ENCODE measurements at regions not wholly inside any gene's neighbourhood (a gene's known extent, or its start where the extent isn't known, plus 50 kb on each side); places are given as distances from the start of the nearest gene placed in this dataset.

GRCh38 chr10:10295537-10295936 lies 722.1 kb upstream of the CELF2 start:
- intact Hi-C loops (cut with micrococcal nuclease): no loop called here
- Mint-ChIP-seq H3K36me3 (ENCODE audit: low read depth) (no peaks in the 10 kb centered on the region), H3K9me3 (no peaks in the 10 kb centered on the region), H3K27ac (no peak overlapping the region), H3K4me3 (no peak overlapping the region), H3K27me3 (no peaks in the 10 kb centered on the region), H3K4me1 (ENCODE audit: low read depth) (no peaks in the 10 kb centered on the region)
- TF ChIP-seq CTCF (IDR thresholded peaks at IDR 0.05): no peak
- CTCF ChIA-PET: no interaction called here
- ATAC-seq (no peak), DNase-seq (no peak)
- POLR2A ChIA-PET: no interaction called here

- H3K27ac Mint-ChIP-seq: no peak overlapping the region
- no peaks in the 10 kb centered on the region for H3K9me3 Mint-ChIP-seq
These were observed 715.0 kb upstream of the CELF2 start for GRCh38 chr10:10302689-10303088.

DNA sequence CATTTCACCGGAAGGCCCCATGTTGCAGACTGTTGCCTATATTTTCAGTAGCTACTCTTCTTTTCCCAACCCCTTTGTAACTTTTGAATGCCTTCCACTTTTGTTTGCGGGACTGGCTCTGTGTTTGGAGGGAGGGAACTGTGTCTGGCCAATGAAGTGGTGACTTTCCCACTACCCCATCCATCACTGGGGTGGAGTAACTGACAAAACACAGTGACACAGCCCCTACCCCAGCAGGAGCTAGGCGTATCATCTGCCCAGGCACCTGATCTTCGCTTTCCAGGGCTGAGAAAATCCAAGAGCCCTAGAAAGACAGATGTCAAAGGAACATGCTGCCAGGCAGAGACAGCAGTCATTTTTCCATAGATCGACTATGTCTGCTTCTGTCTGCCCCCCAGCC lies 710.6 kb upstream of the CELF2 start:
- H3K27me3 Mint-ChIP-seq: peaks cover 2% of the 10 kb centered on the region
- ChIA-PET CTCF (no interaction called here), POLR2A (no interaction called here)
- intact Hi-C loops (cut with micrococcal nuclease): no loop called here
- ATAC-seq (no peak), DNase-seq (no peak)
- no peak for TF ChIP-seq CTCF (IDR thresholded peaks at IDR 0.05)
- no peaks in the 10 kb centered on the region for H3K36me3 Mint-ChIP-seq (ENCODE audit: low read depth)
- no peaks in the 10 kb centered on the region for H3K4me1 Mint-ChIP-seq (ENCODE audit: low read depth)
- H3K27ac Mint-ChIP-seq: no peak overlapping the region
- H3K9me3 Mint-ChIP-seq: no peaks in the 10 kb centered on the region
- no peak overlapping the region for H3K4me3 Mint-ChIP-seq

More at GRCh38 chr10:10302689-10303088, 715.0 kb upstream of the CELF2 start:
- no peak for TF ChIP-seq CTCF (IDR thresholded peaks at IDR 0.05)
- Mint-ChIP-seq H3K4me1 (ENCODE audit: low read depth) (no peaks in the 10 kb centered on the region), H3K36me3 (ENCODE audit: low read depth) (no peaks in the 10 kb centered on the region), H3K27me3 (no peaks in the 10 kb centered on the region), H3K4me3 (no peak overlapping the region)
- ChIA-PET POLR2A (no interaction called here), CTCF (no interaction called here)
- intact Hi-C loops (cut with micrococcal nuclease): no loop called here
- ATAC-seq (no peak), DNase-seq (no peak)

GRCh38 chr10:10307551-10307950 lies 710.1 kb upstream of the CELF2 start:
- ChIA-PET CTCF (no interaction called here), POLR2A (no interaction called here)
- no peaks in the 10 kb centered on the region for H3K4me1 Mint-ChIP-seq (ENCODE audit: low read depth)
- DNase-seq (no peak), ATAC-seq (no peak)
- no peak for TF ChIP-seq CTCF (IDR thresholded peaks at IDR 0.05)
- no peak overlapping the region for H3K27ac Mint-ChIP-seq
- no peak overlapping the region for H3K4me3 Mint-ChIP-seq
- intact Hi-C loops (cut with micrococcal nuclease): no loop called here
- no peaks in the 10 kb centered on the region for H3K36me3 Mint-ChIP-seq (ENCODE audit: low read depth)
- H3K9me3 Mint-ChIP-seq: no peaks in the 10 kb centered on the region
- peaks cover 2% of the 10 kb centered on the region for H3K27me3 Mint-ChIP-seq

DNA sequence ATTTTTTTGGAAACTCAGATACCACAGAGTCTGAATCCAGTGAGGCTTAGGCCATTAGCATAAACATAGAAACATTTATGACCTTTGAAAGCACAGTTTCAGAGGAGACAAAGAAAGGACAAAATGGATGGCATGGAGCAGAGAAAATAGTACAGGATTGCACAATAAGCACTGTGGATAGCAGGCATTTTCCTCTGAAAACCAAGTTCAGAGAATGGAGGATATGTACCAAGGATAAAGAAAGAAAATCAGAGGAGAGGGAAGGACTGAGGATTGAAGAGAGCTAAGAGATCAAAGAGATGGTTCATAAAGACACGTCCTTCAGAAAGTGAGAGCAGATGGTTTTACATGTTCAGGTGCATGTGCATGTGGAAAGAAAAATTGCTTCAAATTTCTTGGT lies 707.2 kb upstream of the CELF2 start:
- no peak for DNase-seq
- intact Hi-C loops (cut with micrococcal nuclease): no loop called here
- no peak overlapping the region for H3K4me3 Mint-ChIP-seq
- no peak for ATAC-seq
- no peak overlapping the region for H3K27ac Mint-ChIP-seq
- H3K27me3 Mint-ChIP-seq: peaks cover 4% of the 10 kb centered on the region
- no peaks in the 10 kb centered on the region for H3K36me3 Mint-ChIP-seq (ENCODE audit: low read depth)
- ChIA-PET POLR2A (no interaction called here), CTCF (no interaction called here)
- H3K9me3 Mint-ChIP-seq: no peaks in the 10 kb centered on the region
- no peak for TF ChIP-seq CTCF (IDR thresholded peaks at IDR 0.05)
- no peaks in the 10 kb centered on the region for H3K4me1 Mint-ChIP-seq (ENCODE audit: low read depth)

All from activated CD8-positive, alpha-beta T cell treated with anti-CD3 and anti-CD28 coated beads for 36 hours (primary cell).